ENCODE measurements at regions not wholly inside any gene's neighbourhood (a gene's known extent, or its start where the extent isn't known, plus 50 kb on each side); places are given as distances from the start of the nearest gene placed in this dataset.
A peak's percentile ranks its signal among the peaks of the same experiment; 100 is the strongest.

DNA sequence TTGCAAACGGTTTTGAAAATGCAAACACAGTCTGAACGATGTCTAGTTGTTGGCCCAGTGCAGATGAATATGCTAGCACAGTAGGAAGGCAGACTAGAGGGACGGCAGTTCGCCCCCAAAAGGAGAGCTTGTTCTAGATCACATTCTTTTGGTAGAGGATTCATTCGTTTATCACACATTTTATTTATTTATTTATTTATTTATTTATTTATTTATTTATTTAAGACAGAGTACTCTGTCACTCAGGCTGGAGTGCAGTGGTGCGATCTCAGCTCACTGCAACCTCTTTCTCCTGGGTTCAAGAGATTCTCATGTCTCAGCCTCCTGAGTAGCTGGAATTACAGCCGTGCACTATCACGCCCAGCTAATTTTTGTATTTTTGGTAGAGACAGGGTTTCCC lies 59.4 kb upstream of the ZPBP start:
- no peaks in the 10 kb centered on the region for H3K9me3 ChIP-seq (ENCODE audit: control insufficient read depth in 2 of 3, low read length in 3 of 3)
- POLR2A ChIA-PET: interaction anchor here (0.8 kb wide), 1 partner anchor 265 kb away, joined by 3 read pairs; no protein-coding TSS in a partner anchor

DNA sequence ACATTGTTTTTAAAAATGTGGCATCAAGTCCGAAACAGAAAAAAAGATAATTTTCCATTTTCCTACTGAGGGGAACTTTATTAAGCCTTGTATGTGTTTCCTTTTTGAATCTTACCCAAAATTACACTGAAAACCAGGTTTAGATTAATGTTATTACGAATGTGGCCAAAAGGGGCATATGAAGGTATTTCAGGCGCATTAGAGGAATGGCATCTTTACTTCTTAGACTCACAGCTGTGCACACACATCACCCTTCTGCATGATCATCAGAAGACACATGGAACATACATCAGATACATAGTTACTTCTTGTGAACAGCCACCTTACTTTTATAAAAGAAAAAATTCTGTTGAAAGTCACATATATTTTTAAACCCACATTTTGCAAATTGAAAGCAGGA lies 58.6 kb upstream of the ZPBP start:
- Histone ChIP-seq H3K27ac (ENCODE audit: low read depth, low read length) (no peak overlapping the region), H3K36me3 (ENCODE audit: control insufficient read depth in 2 of 3, insufficient read depth in 3 of 3, low read length in 3 of 3) (no peaks in the 10 kb centered on the region), H3K9me3 (ENCODE audit: control insufficient read depth in 2 of 3, low read length in 3 of 3) (no peaks in the 10 kb centered on the region), H3K27me3 (ENCODE audit: control insufficient read depth in 2 of 2, insufficient read depth in 2 of 2, low read length in 2 of 2) (no peaks in the 10 kb centered on the region), H3K4me1 (ENCODE audit: control insufficient read depth in 2 of 2, insufficient read depth in 2 of 2, low read length in 2 of 2) (peaks cover 3 to 24% of the 10 kb centered on the region in 2 donors), H3K4me3 (ENCODE audit: low read length) (no peak overlapping the region)
- H3K4me3 Mint-ChIP-seq: no peak overlapping the region
- H3K27ac Mint-ChIP-seq: peak overlapping the region in 3 of 9 donors; percentile 9 to 38 (median 24)
- POLR2A ChIA-PET: no interaction called here
- H3K9me3 Mint-ChIP-seq: peaks cover 0 to 3% (median 0%) of the 10 kb centered on the region in 11 donors
- H3K36me3 Mint-ChIP-seq: peaks cover 0 to 5% (median 0%) of the 10 kb centered on the region in 5 donors
- peaks cover 26 to 65% (median 48%) of the 10 kb centered on the region in 7 donors for H3K4me1 Mint-ChIP-seq
- CTCF ChIA-PET: interaction anchor here (1.6 kb wide), 1 partner anchor 12 kb away, joined by 6 read pairs; no protein-coding TSS in a partner anchor
- no peak for ATAC-seq
- DNase-seq: no peak
- intact Hi-C loops (cut with micrococcal nuclease): no loop called here
- H3K27me3 Mint-ChIP-seq: no peaks in the 10 kb centered on the region

More for the DNA sequence above, 59.4 kb upstream of the ZPBP start:
- Histone ChIP-seq H3K4me1 (ENCODE audit: control insufficient read depth in 2 of 2, insufficient read depth in 2 of 2, low read length in 2 of 2) (peaks cover 3 to 29% of the 10 kb centered on the region in 2 donors), H3K4me3 (ENCODE audit: low read length) (no peak overlapping the region), H3K36me3 (ENCODE audit: control insufficient read depth in 2 of 3, insufficient read depth in 3 of 3, low read length in 3 of 3) (no peaks in the 10 kb centered on the region), H3K27me3 (ENCODE audit: control insufficient read depth in 2 of 2, insufficient read depth in 2 of 2, low read length in 2 of 2) (no peaks in the 10 kb centered on the region), H3K27ac (ENCODE audit: low read depth, low read length) (no peak overlapping the region)
- Mint-ChIP-seq H3K27ac (no peak overlapping the region), H3K27me3 (no peaks in the 10 kb centered on the region), H3K4me3 (no peak overlapping the region), H3K36me3 (peaks cover 0 to 5% (median 0%) of the 10 kb centered on the region in 5 donors), H3K9me3 (peaks cover 0 to 3% (median 0%) of the 10 kb centered on the region in 11 donors), H3K4me1 (peaks cover 31 to 65% (median 51%) of the 10 kb centered on the region in 7 donors)
- ATAC-seq: no peak
- CTCF ChIA-PET: interaction anchor here (1.1 to 1.7 kb wide), 4 partner anchors 10 to 266 kb away, joined by 3 to 8 read pairs (median 4); no protein-coding TSS in a partner anchor
- intact Hi-C loops (cut with micrococcal nuclease): no loop called here
- no peak for DNase-seq

DNA sequence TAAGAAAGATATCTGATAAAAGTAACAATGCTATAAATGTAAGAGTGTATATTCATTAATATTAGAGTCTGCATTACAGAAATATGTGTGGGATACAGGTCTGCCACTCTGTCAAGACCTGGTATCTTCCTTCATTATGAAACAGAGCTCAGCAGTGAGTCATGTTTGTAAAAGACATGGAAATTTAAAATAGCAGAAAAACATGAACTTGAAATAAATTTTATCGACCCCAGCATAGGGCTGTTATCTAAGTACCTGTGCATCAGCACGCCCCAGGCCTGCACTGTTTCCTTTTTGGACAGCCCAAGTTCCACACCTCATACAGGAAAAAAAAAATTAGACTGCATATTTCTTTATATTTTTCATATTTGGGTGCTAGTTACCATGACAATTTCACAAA lies 58.0 kb upstream of the ZPBP start:
- Mint-ChIP-seq H3K4me3 (no peak overlapping the region), H3K27ac (peak overlapping the region in 5 of 9 donors; percentile 24 to 87 (median 38)), H3K36me3 (peaks cover 0 to 5% (median 0%) of the 10 kb centered on the region in 5 donors), H3K27me3 (no peaks in the 10 kb centered on the region), H3K9me3 (peaks cover 0 to 3% (median 0%) of the 10 kb centered on the region in 11 donors), H3K4me1 (peaks cover 22 to 65% (median 47%) of the 10 kb centered on the region in 7 donors)
- ATAC-seq: no peak
- no peak for DNase-seq
- no peak overlapping the region for H3K4me3 ChIP-seq (ENCODE audit: low read length)
- no peaks in the 10 kb centered on the region for H3K9me3 ChIP-seq (ENCODE audit: control insufficient read depth in 2 of 3, low read length in 3 of 3)
- H3K36me3 ChIP-seq (ENCODE audit: control insufficient read depth in 2 of 3, insufficient read depth in 3 of 3, low read length in 3 of 3): no peaks in the 10 kb centered on the region
- POLR2A ChIA-PET: interaction anchor here (0.6 to 1.0 kb wide), 3 partner anchors 159 to 260 kb away, joined by 3 to 4 read pairs (median 3); no protein-coding TSS in a partner anchor
- intact Hi-C loops (cut with micrococcal nuclease): no loop called here
- no peak overlapping the region for H3K27ac ChIP-seq (ENCODE audit: low read depth, low read length)
- H3K27me3 ChIP-seq (ENCODE audit: control insufficient read depth in 2 of 2, insufficient read depth in 2 of 2, low read length in 2 of 2): no peaks in the 10 kb centered on the region
- peaks cover 3 to 20% of the 10 kb centered on the region in 2 donors for H3K4me1 ChIP-seq (ENCODE audit: control insufficient read depth in 2 of 2, insufficient read depth in 2 of 2, low read length in 2 of 2)
- CTCF ChIA-PET: no interaction called here

DNA sequence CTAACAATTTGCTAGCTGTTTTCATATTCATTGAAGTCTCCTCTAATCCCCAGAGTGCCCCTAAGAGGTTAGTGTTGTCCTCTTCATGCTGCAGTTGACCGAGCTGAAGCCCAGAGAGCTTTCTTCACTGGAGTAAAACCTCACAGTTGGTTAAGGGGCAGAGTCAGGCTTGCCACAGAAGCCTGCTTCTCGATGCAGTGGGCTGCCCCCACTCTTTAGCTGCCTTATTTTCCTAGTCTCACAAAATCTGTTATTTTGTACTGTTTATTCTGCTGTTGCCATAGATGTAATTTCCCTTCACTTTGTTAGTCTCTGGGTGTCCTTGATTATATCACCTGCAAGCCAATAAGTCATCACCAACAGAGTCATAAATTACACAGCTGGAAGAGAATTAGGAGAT lies 56.3 kb upstream of the ZPBP start:
- POLR2A ChIA-PET: interaction anchor here (0.6 to 2.8 kb wide), 5 partner anchors 12 to 217 kb away, joined by 3 to 12 read pairs (median 4); no protein-coding TSS in a partner anchor

DNA sequence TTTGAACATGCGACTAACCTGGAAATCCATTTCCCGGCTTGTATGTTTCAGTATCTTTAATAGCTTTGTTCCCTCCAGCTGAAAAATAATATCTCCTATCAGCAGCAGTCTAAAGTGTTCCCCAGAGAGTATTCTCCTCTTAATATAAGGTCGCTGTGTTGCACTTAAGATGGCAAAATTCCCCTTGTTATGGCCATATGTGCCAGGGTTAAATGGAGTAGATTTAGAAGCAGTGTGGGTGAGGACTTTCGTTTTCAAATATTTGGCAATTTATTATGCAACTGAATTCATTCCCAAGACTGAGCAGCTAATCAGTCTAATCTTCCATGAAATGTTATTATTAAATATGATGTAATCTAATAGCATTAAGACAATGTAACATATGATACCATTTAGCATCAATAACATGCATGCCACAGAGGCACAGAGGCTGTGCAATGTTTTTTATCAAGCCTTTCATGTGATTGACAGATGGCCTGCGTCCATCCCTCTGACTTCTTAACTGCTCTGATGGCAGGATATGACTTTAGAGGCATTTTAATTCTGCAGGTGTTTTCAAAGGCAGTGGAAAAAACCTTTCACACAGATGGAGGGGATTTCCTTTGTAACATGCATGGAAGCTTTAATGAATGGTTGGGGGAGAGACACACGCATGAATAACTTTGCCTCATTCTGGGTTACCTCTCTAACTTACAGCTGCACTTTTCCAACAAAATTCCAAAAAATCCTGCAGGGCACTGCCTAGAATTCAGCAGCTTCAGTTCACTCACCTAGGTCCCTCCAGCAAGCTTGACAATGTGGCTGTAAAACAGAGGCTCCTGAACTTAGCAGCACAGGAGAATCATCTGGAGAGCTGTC lies 55.1 kb upstream of the ZPBP start:
- ChIA-PET POLR2A (interaction anchor here (0.9 to 2.8 kb wide), 11 partner anchors 9 to 218 kb away, joined by 3 to 12 read pairs (median 4); no protein-coding TSS in a partner anchor), CTCF (interaction anchor here (0.9 to 8.9 kb wide), 8 partner anchors 8 to 319 kb away, joined by 3 to 77 read pairs (median 4); no protein-coding TSS in a partner anchor)
- peak overlapping the region; percentile 57 to 97 (median 87) for H3K27ac Mint-ChIP-seq
- H3K9me3 Mint-ChIP-seq: no peaks in the 10 kb centered on the region
- no peaks in the 10 kb centered on the region for H3K36me3 ChIP-seq (ENCODE audit: control insufficient read depth in 2 of 3, insufficient read depth in 3 of 3, low read length in 3 of 3)
- intact Hi-C loops (cut with micrococcal nuclease): loop anchor here (1.0 to 2.0 kb wide), 6 partner anchors 8 to 219 kb away; no protein-coding TSS in a partner anchor
- peak in 7 of 9 donors; percentile 52 to 83 (median 71) for DNase-seq
- no peaks in the 10 kb centered on the region for H3K27me3 ChIP-seq (ENCODE audit: control insufficient read depth in 2 of 2, insufficient read depth in 2 of 2, low read length in 2 of 2)
- H3K4me1 Mint-ChIP-seq: peaks cover 18 to 63% (median 40%) of the 10 kb centered on the region in 7 donors
- H3K36me3 Mint-ChIP-seq: peaks cover 0 to 2% (median 0%) of the 10 kb centered on the region in 5 donors
- H3K9me3 ChIP-seq (ENCODE audit: control insufficient read depth in 2 of 3, low read length in 3 of 3): no peaks in the 10 kb centered on the region
- H3K4me3 Mint-ChIP-seq: peak overlapping the region in 8 of 10 donors; percentile 21 to 60 (median 48)
- peak overlapping the region; percentile 72 for H3K27ac ChIP-seq (ENCODE audit: low read depth, low read length)
- no peak overlapping the region for H3K4me3 ChIP-seq (ENCODE audit: low read length)
- H3K27me3 Mint-ChIP-seq: no peaks in the 10 kb centered on the region
- peak; percentile 91 for ATAC-seq
- H3K4me1 ChIP-seq (ENCODE audit: control insufficient read depth in 2 of 2, insufficient read depth in 2 of 2, low read length in 2 of 2): peaks cover 3 to 14% of the 10 kb centered on the region in 2 donors

More for the DNA sequence above, 56.3 kb upstream of the ZPBP start:
- H3K27ac ChIP-seq (ENCODE audit: low read depth, low read length): peak overlapping the region; percentile 72
- Mint-ChIP-seq H3K27ac (peak overlapping the region; percentile 32 to 96 (median 89)), H3K27me3 (no peaks in the 10 kb centered on the region), H3K9me3 (peaks cover 0 to 1% (median 0%) of the 10 kb centered on the region in 11 donors), H3K36me3 (peaks cover 0 to 2% (median 0%) of the 10 kb centered on the region in 5 donors), H3K4me3 (peak overlapping the region in 5 of 10 donors; percentile 6 to 48 (median 23)), H3K4me1 (peaks cover 18 to 62% (median 40%) of the 10 kb centered on the region in 7 donors)
- no peak overlapping the region for H3K4me3 ChIP-seq (ENCODE audit: low read length)
- H3K9me3 ChIP-seq (ENCODE audit: control insufficient read depth in 2 of 3, low read length in 3 of 3): no peaks in the 10 kb centered on the region
- DNase-seq (peak in 4 of 9 donors; percentile 18 to 47 (median 38)), ATAC-seq (peak; percentile 59)
- peaks cover 3 to 14% of the 10 kb centered on the region in 2 donors for H3K4me1 ChIP-seq (ENCODE audit: control insufficient read depth in 2 of 2, insufficient read depth in 2 of 2, low read length in 2 of 2)
- intact Hi-C loops (cut with micrococcal nuclease): loop anchor here in 1 of 2 donors (2.0 kb wide), 2 partner anchors 15 to 115 kb away; no protein-coding TSS in a partner anchor
- H3K36me3 ChIP-seq (ENCODE audit: control insufficient read depth in 2 of 3, insufficient read depth in 3 of 3, low read length in 3 of 3): no peaks in the 10 kb centered on the region
- CTCF ChIA-PET: interaction anchor here (0.7 to 8.9 kb wide), 5 partner anchors 48 to 268 kb away, joined by 3 to 77 read pairs (median 3); no protein-coding TSS in a partner anchor
- no peaks in the 10 kb centered on the region for H3K27me3 ChIP-seq (ENCODE audit: control insufficient read depth in 2 of 2, insufficient read depth in 2 of 2, low read length in 2 of 2)

DNA sequence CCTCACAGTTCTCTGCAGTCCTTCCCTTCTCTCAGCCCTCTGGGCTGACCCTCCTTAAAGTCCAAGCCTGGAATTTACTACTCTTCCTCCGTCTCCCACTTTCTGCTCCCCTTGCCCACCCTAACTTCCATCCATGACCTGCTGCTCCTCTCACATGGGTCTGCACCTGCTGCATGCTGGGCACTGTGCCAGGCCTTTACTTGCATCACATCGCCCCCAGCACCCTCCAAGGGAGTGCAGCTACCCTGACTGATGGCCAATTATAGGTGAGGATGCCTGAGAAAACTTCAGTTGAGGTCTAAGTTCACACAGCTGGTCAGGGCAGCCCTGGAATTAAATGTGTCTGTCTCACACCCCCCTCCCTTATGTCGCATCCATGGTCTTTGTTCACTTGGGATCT lies 53.6 kb upstream of the ZPBP start:
- Histone ChIP-seq H3K4me3 (ENCODE audit: low read length) (no peak overlapping the region), H3K27ac (ENCODE audit: low read depth, low read length) (no peak overlapping the region), H3K9me3 (ENCODE audit: control insufficient read depth in 2 of 3, low read length in 3 of 3) (no peaks in the 10 kb centered on the region), H3K36me3 (ENCODE audit: control insufficient read depth in 2 of 3, insufficient read depth in 3 of 3, low read length in 3 of 3) (no peaks in the 10 kb centered on the region), H3K4me1 (ENCODE audit: control insufficient read depth in 2 of 2, insufficient read depth in 2 of 2, low read length in 2 of 2) (peaks cover 3 to 17% of the 10 kb centered on the region in 2 donors), H3K27me3 (ENCODE audit: control insufficient read depth in 2 of 2, insufficient read depth in 2 of 2, low read length in 2 of 2) (no peaks in the 10 kb centered on the region)
- H3K27ac Mint-ChIP-seq: peak overlapping the region in 8 of 9 donors; percentile 39 to 96 (median 66)
- peaks cover 19 to 66% (median 44%) of the 10 kb centered on the region in 7 donors for H3K4me1 Mint-ChIP-seq
- CTCF ChIA-PET: interaction anchor here (0.6 to 8.9 kb wide), 4 partner anchors 32 to 271 kb away, joined by 3 to 77 read pairs (median 4); no protein-coding TSS in a partner anchor
- POLR2A ChIA-PET: interaction anchor here (0.7 to 2.8 kb wide), 4 partner anchors 11 to 221 kb away, joined by 3 to 12 read pairs (median 6); no protein-coding TSS in a partner anchor
- intact Hi-C loops (cut with micrococcal nuclease): no loop called here
- ATAC-seq (no peak), DNase-seq (no peak)
- H3K4me3 Mint-ChIP-seq: no peak overlapping the region
- H3K9me3 Mint-ChIP-seq: no peaks in the 10 kb centered on the region
- H3K36me3 Mint-ChIP-seq: peaks cover 0 to 2% (median 0%) of the 10 kb centered on the region in 5 donors
- H3K27me3 Mint-ChIP-seq: no peaks in the 10 kb centered on the region

Data from naive thymus-derived CD4-positive, alpha-beta T cell (primary cell).